H54 (cell line): ENCODE measurements at regions not wholly inside any gene's neighbourhood (a gene's known extent, or its start where the extent isn't known, plus 50 kb on each side); places are given as distances from the start of the nearest gene placed in this dataset.

Source experiments
- DNase-seq: peaks from one replicate; pipeline ENCODE4 v3.0.0; 2011; ENCODE audit warnings: low spot score, mixed read lengths; ENCODE audit not compliant: insufficient read length
- FAIRE-seq: peaks from 3 replicates; lab custom pipeline; 2011; peaks lifted over from hg19 to GRCh38; lab: Jason Lieb, UNC
- POLR2A ChIP-seq: IDR thresholded peaks from 2 replicates; pipeline ENCODE4 v1.6.1; 2011; ENCODE audit warnings: low read depth, mild to moderate bottlenecking, low read length

DNA sequence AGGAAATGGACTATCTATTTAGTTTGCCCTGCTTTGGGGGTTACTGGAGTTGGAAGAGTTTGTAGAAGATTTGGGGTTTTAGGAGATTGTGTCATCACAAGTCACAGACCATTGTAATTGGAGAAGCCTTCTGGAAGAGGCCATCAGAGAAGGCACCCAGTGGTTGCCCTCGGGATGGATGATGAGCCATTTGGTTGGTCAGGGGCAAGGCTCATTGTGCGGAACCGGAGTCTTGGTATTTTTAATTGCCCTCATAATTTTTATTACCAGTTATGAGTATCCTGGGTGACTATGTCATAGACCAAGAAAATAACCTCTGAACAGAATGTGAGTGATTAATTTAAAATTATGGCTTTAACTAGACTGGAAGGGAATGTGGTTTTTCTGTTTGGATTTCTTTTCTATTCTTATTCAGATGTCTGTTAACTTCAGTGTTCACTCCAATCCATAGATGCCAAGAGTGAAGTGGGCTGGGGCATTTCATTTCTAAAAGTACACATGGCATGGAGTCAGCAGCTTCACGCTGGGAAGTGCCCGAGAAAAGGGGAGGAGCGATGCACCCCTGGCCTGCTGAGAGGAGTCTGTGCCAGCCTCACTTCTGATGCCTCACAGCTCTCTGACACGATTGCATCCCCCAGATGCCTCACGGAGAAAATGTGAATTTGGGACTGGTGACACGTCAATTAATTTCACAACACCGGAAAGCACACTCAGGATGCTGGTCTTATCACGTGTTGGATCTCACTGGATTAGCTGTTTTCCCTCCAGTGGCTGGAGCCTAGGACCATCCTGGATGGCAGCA lies 225.6 kb upstream of the IGFBP3 start:
- DNase-seq (peak; percentile 72), FAIRE-seq (peak; percentile 97)
- no peak for TF ChIP-seq POLR2A

- peak; percentile 71 for DNase-seq
- no peak for TF ChIP-seq POLR2A
- peak; percentile 95 for FAIRE-seq
These were observed 224.3 kb upstream of the IGFBP3 start for GRCh38 chr7:46145412-46145811.

DNA sequence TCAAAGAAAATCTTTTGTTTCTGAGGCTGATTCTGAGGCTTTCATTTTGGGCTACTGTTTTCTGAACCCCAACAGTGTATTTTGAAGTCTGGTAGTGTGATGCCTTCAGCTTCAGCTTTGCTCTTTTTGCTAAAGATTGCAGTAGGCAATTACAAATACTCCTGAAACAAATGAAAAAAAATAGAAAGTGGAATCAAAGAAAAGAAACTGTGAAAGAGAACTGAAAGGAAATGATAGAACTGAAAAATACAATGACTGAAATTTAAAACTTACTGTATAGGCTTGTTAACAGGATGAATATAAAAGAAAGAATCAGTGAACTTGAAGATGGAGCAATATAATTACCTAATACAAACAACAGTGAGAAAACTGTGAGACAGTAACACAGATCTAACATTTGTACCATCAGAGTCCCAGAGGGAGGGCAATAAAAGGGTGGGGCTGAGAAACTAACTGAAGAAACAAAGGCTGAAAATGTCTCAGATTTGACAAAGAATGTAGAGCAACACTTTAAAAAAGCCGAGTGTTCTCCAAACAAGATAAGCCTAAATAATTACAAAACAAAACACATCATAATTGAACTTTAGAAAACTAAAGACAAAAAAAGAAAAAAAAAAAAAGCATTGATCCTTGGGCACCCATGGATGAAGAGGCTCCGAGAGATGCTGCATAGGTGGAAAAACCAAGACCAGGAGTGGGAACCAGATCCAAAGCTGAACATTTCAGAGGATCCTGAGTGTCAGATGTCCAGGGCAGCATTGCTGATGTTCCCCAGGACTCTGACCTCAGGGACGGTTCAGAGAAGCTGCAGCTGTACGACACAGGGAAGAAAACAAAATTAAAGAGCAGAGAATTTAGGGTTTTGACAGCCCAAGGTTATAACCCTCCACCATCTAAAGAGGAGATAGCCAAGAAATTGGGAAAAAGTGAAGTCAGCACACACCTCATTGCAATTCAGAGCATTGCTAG lies 223.2 kb upstream of the IGFBP3 start:
- DNase-seq, result no peak
- no peak for TF ChIP-seq POLR2A
- FAIRE-seq, result no peak

GRCh38 chr7:46143421-46143820 lies 222.3 kb upstream of the IGFBP3 start:
- no peak for FAIRE-seq
- DNase-seq, result no peak
- TF ChIP-seq POLR2A, result no peak

DNA sequence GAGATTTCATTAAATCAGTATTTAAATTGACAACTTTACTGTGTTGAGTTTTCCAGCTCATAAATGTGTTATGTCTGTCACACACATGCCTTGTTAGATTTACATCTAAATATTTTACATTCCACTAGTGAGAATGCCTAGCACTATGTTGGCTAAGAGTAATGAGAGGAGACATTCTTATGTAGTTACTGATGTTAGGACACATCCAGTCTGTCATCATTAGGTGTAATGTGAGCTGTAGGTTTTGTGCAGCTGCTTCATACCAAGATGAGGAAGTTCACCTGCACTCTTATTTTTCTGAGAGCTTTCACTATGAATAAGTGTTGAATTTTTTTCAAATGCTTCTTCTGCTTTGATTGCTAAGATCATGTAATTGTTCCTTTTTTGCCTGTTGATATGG lies 218.0 kb upstream of the IGFBP3 start:
- FAIRE-seq, result peak; percentile 97

DNA sequence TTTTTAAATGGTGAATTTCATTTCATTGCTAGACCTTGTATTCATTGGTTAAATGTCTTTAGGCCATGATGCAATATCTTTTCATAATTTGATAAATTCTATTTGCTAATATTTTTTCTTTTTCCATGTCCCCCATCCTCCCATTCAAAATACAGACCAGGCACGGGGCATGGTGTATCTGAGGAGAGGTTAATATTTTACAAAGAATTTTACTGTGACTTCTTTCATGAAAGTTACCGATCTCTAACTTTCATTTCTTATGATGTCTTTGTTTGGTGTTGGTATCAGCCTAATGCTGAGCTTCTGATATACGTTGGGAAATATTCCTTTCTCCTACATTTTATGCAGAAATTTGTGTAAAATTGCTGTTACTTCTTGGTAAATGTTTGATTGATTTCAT lies 216.7 kb upstream of the IGFBP3 start:
- no peak for FAIRE-seq
- no peak for TF ChIP-seq POLR2A
- no peak for DNase-seq

More for the DNA sequence above, 218.0 kb upstream of the IGFBP3 start:
- peak; percentile 37 for DNase-seq
- no peak for TF ChIP-seq POLR2A

DNA sequence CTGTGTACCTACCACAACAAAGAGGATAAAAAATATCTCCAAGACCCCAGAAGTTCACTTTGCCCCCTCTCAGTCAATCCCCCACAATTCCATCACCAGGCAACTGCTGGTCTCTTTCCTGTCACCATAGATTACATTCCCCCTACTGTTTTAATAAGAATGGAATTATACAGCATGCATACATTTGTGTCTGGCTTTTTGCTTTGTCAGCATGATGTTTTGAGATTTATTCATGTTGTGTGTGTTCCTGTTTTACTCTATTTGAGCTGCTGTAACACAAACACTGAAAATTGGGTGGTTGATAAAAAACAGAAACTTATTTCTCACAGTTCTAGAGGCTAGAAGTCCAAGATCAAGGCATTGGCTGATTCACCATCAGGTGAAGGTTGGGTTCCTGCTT lies 214.5 kb upstream of the IGFBP3 start:
- FAIRE-seq (no peak), DNase-seq (no peak)
- TF ChIP-seq POLR2A, result no peak

- no peak for FAIRE-seq
- TF ChIP-seq POLR2A, result no peak
These were observed 213.7 kb upstream of the IGFBP3 start for GRCh38 chr7:46134795-46135194.

DNA sequence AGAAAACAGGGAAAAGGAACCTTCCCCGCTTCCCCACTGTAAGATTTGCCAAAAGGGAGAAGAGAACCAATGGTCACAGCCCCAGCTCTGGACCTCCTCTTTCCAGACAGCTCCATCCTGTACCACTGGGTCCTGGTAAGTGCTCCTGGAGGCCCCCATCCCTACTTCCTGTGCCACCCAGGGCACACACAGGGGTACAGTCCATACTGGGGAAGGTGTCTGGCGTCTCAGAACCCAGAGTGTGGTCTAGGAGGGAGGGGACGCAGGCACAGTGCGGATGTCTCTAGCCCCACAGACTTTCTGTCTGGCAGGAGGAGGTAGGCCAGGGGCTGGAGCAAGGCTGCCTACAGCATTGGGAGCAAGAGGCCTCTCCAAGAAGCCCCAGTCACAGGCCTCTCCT lies 213.3 kb upstream of the IGFBP3 start:
- DNase-seq (no peak), FAIRE-seq (no peak)
- no peak for TF ChIP-seq POLR2A

More at GRCh38 chr7:46134795-46135194, 213.7 kb upstream of the IGFBP3 start:
- no peak for DNase-seq

GRCh38 chr7:46133751-46134150 lies 212.7 kb upstream of the IGFBP3 start:
- FAIRE-seq, result no peak

DNA sequence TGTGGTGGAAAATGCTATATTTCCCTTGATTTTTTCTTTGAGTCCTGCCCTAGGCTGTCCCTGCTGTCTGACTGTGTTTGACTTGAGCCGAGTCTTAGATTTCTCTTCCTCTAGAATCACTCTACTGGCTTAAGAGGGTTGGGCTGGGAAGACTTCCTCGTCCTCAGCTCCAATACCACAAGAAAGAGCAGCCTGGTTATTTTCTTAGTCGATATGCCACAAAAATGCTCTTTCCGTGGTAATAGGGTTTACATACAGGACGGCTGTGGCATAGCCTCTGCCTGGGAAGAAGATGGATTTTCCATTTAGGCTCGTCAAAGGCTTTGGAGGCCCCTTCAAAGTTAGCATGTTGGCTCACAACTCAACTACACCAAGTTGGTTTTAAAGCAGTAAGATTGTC lies 212.0 kb upstream of the IGFBP3 start:
- TF ChIP-seq POLR2A, result no peak
- FAIRE-seq, result no peak
- DNase-seq, result no peak

More at GRCh38 chr7:46133751-46134150, 212.7 kb upstream of the IGFBP3 start:
- no peak for TF ChIP-seq POLR2A
- no peak for DNase-seq

- DNase-seq (no peak), FAIRE-seq (no peak)
- no peak for TF ChIP-seq POLR2A
These were observed 211.1 kb upstream of the IGFBP3 start for GRCh38 chr7:46131916-46132795.

- FAIRE-seq (no peak), DNase-seq (no peak)
- TF ChIP-seq POLR2A, result no peak
These were observed 208.8 kb upstream of the IGFBP3 start for GRCh38 chr7:46129831-46130230.
